Peyer's patch (tissue), 4 donors: ENCODE measurements at regions not wholly inside any gene's neighbourhood (a gene's known extent, or its start where the extent isn't known, plus 50 kb on each side); places are given as distances from the start of the nearest gene placed in this dataset.

ENCODE experiments used
- POLR2A ChIP-seq, 2 donors: fragments of 450-650 bp; IDR thresholded peaks; one replicate each; pipeline ENCODE4 v1.5.1; 2017; ENCODE audit warnings: antibody characterized with exemption in 2 of 2, mild to moderate bottlenecking in 2 of 2, moderate library complexity in 2 of 2
- TF ChIP-seq, protein P1 (sequence below), 6 experiments: fragments of 450-650 bp in 4 of 6; fragments of 200-600 bp in 2 of 6; sonication (generic) in 1 of 6; IDR thresholded peaks; one replicate each; pipeline ENCODE4 v1.5.1; 2017 to 2019; ENCODE audit warnings: antibody characterized with exemption in 6 of 6, mild to moderate bottlenecking in 3 of 6, moderate library complexity in 1 of 6

DNA sequence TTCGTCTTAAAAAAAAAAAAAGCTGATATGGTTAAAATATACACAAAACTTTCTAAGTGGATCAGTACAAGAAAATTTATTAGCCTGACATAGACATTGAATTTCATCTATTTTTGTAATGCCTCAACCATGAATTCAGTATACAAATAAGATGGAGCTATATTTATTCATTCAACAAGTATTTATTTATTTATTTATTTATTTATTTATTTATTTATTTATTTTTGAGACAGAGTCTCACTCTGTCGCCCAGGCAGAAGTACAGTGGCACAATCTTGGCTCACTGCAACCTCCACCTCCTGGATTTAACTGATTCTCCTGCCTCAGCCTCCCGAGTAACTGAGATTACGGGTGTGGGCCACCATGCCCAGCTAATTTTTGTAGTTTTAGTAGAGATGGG is 78.5 kb upstream of the GSX1 start:
- TF ChIP-seq, protein P1, sequence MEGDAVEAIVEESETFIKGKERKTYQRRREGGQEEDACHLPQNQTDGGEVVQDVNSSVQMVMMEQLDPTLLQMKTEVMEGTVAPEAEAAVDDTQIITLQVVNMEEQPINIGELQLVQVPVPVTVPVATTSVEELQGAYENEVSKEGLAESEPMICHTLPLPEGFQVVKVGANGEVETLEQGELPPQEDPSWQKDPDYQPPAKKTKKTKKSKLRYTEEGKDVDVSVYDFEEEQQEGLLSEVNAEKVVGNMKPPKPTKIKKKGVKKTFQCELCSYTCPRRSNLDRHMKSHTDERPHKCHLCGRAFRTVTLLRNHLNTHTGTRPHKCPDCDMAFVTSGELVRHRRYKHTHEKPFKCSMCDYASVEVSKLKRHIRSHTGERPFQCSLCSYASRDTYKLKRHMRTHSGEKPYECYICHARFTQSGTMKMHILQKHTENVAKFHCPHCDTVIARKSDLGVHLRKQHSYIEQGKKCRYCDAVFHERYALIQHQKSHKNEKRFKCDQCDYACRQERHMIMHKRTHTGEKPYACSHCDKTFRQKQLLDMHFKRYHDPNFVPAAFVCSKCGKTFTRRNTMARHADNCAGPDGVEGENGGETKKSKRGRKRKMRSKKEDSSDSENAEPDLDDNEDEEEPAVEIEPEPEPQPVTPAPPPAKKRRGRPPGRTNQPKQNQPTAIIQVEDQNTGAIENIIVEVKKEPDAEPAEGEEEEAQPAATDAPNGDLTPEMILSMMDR (IDR thresholded peaks at IDR 0.05), result no peak
- TF ChIP-seq POLR2A (IDR thresholded peaks at IDR 0.05), result no peak
